C4-2B (cell line): ENCODE measurements at regions not wholly inside any gene's neighbourhood (a gene's known extent, or its start where the extent isn't known, plus 50 kb on each side); places are given as distances from the start of the nearest gene placed in this dataset.

ENCODE experiments used
- ZFX ChIP-seq: fragments of 450-650 bp; IDR thresholded peaks from 2 replicates; pipeline ENCODE4 v1.6.1; 2017
- TF ChIP-seq, protein P1 (sequence below): fragments of 450-650 bp; conservative IDR thresholded peaks from 2 replicates; pipeline ENCODE4 v1.5.1; 2017; ENCODE audit warnings: mild to moderate bottlenecking

DNA sequence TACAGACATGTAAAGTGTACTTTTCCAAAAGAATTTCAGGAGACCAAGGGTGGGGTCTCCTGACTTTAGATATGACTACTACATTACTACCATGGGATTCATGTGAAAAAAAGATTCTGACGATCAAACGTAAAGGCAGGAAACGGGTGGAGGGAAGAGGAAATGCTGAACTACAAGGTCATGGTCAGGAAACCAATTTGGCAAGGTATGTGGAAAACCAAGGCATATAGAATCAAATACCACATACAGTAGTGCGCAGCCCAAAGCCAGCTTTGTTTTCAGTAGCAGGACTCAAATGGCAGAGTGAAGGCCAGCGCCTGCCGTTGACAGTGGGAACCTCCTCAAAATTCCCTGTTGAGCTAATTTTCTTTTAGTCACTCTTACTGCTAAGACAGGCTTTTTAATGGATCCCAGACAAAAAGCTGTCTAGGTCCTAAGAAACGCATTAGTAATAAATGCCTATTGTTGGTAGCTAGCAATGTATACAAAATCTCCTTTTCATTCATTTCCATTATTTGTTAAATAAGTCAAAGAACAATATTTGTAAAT, 57.6 kb upstream of the SERTAD2 start:
- TF ChIP-seq, protein P1, sequence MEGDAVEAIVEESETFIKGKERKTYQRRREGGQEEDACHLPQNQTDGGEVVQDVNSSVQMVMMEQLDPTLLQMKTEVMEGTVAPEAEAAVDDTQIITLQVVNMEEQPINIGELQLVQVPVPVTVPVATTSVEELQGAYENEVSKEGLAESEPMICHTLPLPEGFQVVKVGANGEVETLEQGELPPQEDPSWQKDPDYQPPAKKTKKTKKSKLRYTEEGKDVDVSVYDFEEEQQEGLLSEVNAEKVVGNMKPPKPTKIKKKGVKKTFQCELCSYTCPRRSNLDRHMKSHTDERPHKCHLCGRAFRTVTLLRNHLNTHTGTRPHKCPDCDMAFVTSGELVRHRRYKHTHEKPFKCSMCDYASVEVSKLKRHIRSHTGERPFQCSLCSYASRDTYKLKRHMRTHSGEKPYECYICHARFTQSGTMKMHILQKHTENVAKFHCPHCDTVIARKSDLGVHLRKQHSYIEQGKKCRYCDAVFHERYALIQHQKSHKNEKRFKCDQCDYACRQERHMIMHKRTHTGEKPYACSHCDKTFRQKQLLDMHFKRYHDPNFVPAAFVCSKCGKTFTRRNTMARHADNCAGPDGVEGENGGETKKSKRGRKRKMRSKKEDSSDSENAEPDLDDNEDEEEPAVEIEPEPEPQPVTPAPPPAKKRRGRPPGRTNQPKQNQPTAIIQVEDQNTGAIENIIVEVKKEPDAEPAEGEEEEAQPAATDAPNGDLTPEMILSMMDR = no peak
- no peak for TF ChIP-seq ZFX
